Skin epidermis (tissue), 12 donors: ENCODE measurements at regions not wholly inside any gene's neighbourhood (a gene's known extent, or its start where the extent isn't known, plus 50 kb on each side); places are given as distances from the start of the nearest gene placed in this dataset.
"Not testable (repeated sequence)": the region's sequence is repeated elsewhere in the genome, so short reads cannot be mapped to it uniquely, and the experiment has no call there.

ENCODE experiments used
- H3K27ac ChIP-seq, 21 experiments: fragments of 200-600 bp; sonication (generic) in 11 of 21; one replicate each; pipeline ENCODE4 v1.5.0; 2020; ENCODE audit warnings: mild to moderate bottlenecking in 3 of 21, inconsistent platforms in 2 of 21, moderate library complexity in 2 of 21
- H3K4me3 ChIP-seq, 7 experiments: fragments of 200-600 bp; sonication (generic) in 2 of 7; one replicate each; pipeline ENCODE4 v1.5.0; 2020; ENCODE audit warnings: inconsistent platforms in 2 of 7, mild to moderate bottlenecking in 2 of 7, moderate library complexity in 1 of 7

- no peak overlapping the region for H3K27ac ChIP-seq
- no peak overlapping the region for H3K4me3 ChIP-seq
Measured at GRCh38 chr6:22184371-22184770, 112.5 kb downstream of the PRL start.

GRCh38 chr6:22189946-22190345 is 106.9 kb downstream of the PRL start:
- Histone ChIP-seq H3K4me3 (no peak overlapping the region), H3K27ac (no peak overlapping the region)

GRCh38 chr6:22194188-22194921 is 102.5 kb downstream of the PRL start:
- H3K27ac ChIP-seq: no peak overlapping the region
- H3K4me3 ChIP-seq: no peak overlapping the region

- H3K4me3 ChIP-seq: no peak overlapping the region
- no peak overlapping the region for H3K27ac ChIP-seq
Measured at GRCh38 chr6:22199771-22200170, 97.1 kb downstream of the PRL start.

GRCh38 chr6:22204153-22204552 is 92.7 kb downstream of the PRL start:
- Histone ChIP-seq H3K4me3 (no peak overlapping the region), H3K27ac (no peak overlapping the region)

- no peak overlapping the region for H3K4me3 ChIP-seq
- H3K27ac ChIP-seq: no peak overlapping the region
Measured at GRCh38 chr6:22205266-22205665, 91.6 kb downstream of the PRL start.

- no peak overlapping the region for H3K27ac ChIP-seq
Measured at GRCh38 chr6:22206106-22206505, 90.7 kb downstream of the PRL start.

GRCh38 chr6:22208026-22208425 is 88.8 kb downstream of the PRL start:
- H3K27ac ChIP-seq: no peak overlapping the region
- no peak overlapping the region for H3K4me3 ChIP-seq

More at GRCh38 chr6:22206106-22206505, 90.7 kb downstream of the PRL start:
- H3K4me3 ChIP-seq: no peak overlapping the region

- H3K4me3 ChIP-seq: no peak overlapping the region
- H3K27ac ChIP-seq: no peak overlapping the region
Measured at GRCh38 chr6:22214314-22214713, 82.5 kb downstream of the PRL start.

GRCh38 chr6:22215474-22215873 is 81.4 kb downstream of the PRL start:
- H3K4me3 ChIP-seq, H3K27ac ChIP-seq: not testable (repeated sequence)

GRCh38 chr6:22218410-22218809 is 78.4 kb downstream of the PRL start:
- no peak overlapping the region for H3K27ac ChIP-seq

GRCh38 chr6:22219925-22220324 is 76.9 kb downstream of the PRL start:
- no peak overlapping the region for H3K4me3 ChIP-seq

More at GRCh38 chr6:22218410-22218809, 78.4 kb downstream of the PRL start:
- H3K4me3 ChIP-seq: no peak overlapping the region

GRCh38 chr6:22221211-22221610 is 75.6 kb downstream of the PRL start:
- no peak overlapping the region for H3K27ac ChIP-seq
- no peak overlapping the region for H3K4me3 ChIP-seq

More at GRCh38 chr6:22219925-22220324, 76.9 kb downstream of the PRL start:
- H3K27ac ChIP-seq: no peak overlapping the region

GRCh38 chr6:22221630-22222029 is 75.2 kb downstream of the PRL start:
- no peak overlapping the region for H3K4me3 ChIP-seq
- H3K27ac ChIP-seq: no peak overlapping the region

GRCh38 chr6:22222469-22222868 is 74.4 kb downstream of the PRL start:
- H3K4me3 ChIP-seq: no peak overlapping the region
- H3K27ac ChIP-seq: no peak overlapping the region

GRCh38 chr6:22227824-22228610 is 68.8 kb downstream of the PRL start:
- Histone ChIP-seq H3K4me3 (no peak overlapping the region), H3K27ac (no peak overlapping the region)

- Histone ChIP-seq H3K4me3 (no peak overlapping the region), H3K27ac (peak overlapping the region in 1 of 21 experiments; percentile 5)
Measured at GRCh38 chr6:22231050-22231449, 65.8 kb downstream of the PRL start.

- Histone ChIP-seq H3K27ac (peak overlapping the region in 1 of 21 experiments; percentile 5), H3K4me3 (no peak overlapping the region)
Measured at GRCh38 chr6:22231616-22232015, 65.2 kb downstream of the PRL start.

- H3K4me3 ChIP-seq: no peak overlapping the region
- peak overlapping the region in 7 of 21 experiments; percentile 35 to 67 (median 46) for H3K27ac ChIP-seq
Measured at GRCh38 chr6:22236626-22237414, 60.0 kb downstream of the PRL start.
